ENCODE measurements at regions not wholly inside any gene's neighbourhood (a gene's known extent, or its start where the extent isn't known, plus 50 kb on each side); places are given as distances from the start of the nearest gene placed in this dataset.

- no peak for TF ChIP-seq CTCF (IDR thresholded peaks at IDR 0.05; ENCODE audit: extremely low read depth in 1 of 2, insufficient read depth in 1 of 2, low read depth in 1 of 2, low read length in 2 of 2)
- no peak for TF ChIP-seq POLR2A (IDR thresholded peaks at IDR 0.05; ENCODE audit: low read depth, low read length)
- no peak for TF ChIP-seq MAX (IDR thresholded peaks at IDR 0.05; ENCODE audit: insufficient read depth, insufficient read length)
- TF ChIP-seq MYC (IDR thresholded peaks at IDR 0.05; ENCODE audit: low read depth, low read length): no peak
- TF ChIP-seq EZH2 (IDR thresholded peaks at IDR 0.05; ENCODE audit: borderline replicate concordance, low read depth, low read length, severe bottlenecking): no peak
These were observed 310.7 kb upstream of the CCL2 start for GRCh38 chr17:33944412-33944811.

Data from endothelial cell of umbilical vein (primary cell).